Pulmonary artery endothelial cell (primary cell): ENCODE measurements at regions not wholly inside any gene's neighbourhood (a gene's known extent, or its start where the extent isn't known, plus 50 kb on each side); places are given as distances from the start of the nearest gene placed in this dataset.

Experiments
- DNase-seq: peaks from one replicate; pipeline ENCODE4 v3.0.0-alpha.2; 2011; ENCODE audit warnings: low read depth, low spot score

DNA sequence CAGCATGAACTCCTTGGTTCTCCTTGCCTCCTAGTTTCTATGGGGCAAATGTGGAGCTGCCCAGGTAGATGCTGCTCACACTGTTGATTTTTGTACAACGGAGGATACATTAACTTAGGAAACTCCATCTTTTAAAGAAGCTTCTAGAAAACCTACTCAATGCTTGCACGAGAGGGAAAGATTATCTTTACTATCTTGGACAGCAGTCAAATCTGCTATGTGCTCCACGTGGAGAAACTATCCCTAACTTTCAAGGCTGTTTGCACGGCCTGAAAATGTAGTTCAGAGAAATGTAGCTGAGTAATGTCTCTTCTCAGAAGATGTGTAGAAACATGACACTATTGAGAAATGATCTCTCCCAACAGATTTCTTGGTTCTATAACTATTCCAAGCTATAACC, 1530.9 kb upstream of the PABPC4L start:
- no peak for DNase-seq

DNA sequence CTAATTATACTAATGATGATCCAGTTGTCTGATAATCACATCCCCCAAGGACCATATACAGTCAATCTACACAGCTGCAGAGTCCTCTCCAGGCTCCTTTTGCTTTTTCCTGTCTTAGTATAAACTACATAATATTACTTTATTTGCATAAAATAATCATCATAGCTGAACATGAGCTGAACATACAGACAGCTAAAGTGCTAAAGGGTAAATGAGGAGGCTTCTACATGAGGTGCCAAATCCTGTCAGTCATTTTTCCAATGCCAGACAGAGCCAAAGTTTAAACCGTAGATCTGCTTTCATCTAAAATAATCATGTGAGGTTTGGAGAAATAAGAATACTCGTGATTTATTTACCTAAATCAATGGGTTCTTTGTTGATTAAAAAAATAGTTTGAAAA, 1530.1 kb upstream of the PABPC4L start:
- no peak for DNase-seq

DNA sequence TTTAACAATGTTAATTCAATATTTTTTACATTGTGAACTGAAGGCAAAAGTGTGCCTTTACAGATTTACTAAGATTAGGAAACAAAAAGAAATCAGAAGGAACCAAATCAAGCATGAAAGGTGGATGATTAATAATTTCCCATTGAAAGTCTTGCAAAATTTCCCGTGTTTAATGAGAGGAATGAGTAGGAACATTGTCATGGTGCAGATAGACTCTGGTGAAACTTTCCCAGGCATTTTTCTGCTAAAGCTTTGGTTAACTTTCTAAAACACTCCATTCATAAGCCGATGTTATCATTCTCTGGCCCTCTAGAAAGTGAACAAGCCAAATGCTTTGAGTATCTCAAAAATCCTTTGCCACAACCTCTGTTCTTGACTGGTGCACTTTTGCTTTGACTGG, 1522.8 kb upstream of the PABPC4L start:
- no peak for DNase-seq

DNA sequence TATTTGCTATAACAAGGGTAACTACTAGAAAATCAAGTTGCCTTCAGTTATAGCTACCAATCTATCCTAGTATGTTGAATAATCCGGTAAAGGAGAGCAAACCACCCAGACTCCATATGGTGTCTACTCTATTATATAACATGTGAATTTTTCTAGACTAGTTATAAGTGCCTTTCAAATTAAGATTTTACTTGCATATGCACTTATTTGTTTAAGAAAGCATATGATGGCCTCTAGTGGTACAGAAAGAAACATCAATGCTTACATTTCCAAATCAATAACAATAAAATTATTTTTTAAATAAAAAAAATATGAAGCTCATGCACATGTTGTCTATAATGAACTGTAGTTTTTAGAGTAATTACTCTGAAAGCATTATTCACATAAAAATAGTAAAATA, 1516.4 kb upstream of the PABPC4L start:
- DNase-seq, result no peak

DNA sequence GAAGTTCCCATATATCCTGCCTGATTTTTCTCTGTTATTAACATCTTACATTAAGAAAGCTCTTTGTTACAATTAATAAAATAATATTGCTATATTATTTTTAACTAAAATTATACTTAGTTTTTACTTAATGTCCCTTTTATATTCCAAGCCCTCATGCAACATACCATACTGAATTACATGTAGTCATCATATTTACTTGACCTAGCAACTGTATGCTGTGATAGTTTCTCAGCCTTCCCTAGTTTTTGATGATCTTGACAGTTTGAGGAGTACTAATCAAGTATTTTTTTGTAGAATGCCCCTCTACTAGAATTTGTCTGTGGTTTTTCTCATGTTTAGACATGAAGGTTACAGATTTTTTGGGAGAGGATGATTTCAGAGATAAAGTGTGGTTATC, 1503.8 kb upstream of the PABPC4L start:
- no peak for DNase-seq

DNA sequence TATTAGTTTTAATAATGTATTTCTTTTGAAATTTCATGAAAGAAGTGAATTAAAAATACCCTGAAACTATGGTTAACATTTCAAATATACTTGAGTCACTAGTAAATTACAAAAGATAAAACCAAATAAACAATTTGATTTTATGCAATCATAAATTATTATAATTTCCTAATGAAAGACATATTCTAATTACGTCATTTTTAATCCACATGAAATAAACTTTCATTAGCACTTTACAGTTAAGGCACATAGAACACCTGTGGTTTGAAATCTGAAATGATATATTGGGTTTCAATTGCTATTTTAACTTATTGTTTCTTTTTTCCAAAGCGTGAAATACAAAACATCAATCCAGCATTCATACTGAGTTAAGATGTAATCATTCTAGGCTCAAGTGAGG, 1492.5 kb upstream of the PABPC4L start:
- DNase-seq, result no peak

DNA sequence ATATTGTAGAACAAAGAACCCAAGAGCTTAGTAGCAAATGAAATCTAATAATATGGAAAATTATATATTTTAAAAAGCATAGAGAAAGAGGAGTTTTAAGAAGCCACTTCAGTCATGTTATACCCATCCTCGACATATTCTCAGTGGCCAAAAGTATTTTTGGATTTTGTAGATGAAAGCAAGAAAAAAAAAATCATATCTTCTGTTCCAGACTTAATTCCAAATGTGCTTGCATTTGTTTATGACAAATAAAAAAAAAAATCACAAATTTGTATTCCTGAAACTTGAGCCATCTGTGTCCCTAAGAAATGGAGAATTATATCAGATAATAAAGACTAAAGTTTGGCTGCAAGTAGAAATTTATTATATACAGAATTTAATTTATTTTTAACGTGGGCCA, 1482.4 kb upstream of the PABPC4L start:
- DNase-seq, result no peak

DNA sequence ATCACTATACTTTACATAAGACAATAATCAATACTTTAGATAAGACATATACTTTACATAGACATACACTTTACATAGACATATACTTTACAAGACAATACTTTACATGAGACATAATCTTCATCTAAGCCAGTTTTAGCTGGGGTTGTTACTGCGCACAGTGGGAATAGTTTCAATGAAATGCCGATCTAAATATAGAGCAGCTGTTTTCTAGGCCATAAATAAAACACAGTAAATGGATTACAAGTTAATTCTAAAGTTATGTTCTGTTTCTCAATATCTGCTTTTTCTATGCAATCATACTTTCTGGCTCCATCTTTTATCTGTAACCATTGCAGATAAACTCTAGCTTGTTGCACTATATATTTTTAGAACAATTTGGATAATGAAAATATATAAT, 1470.6 kb upstream of the PABPC4L start:
- DNase-seq, result no peak

DNA sequence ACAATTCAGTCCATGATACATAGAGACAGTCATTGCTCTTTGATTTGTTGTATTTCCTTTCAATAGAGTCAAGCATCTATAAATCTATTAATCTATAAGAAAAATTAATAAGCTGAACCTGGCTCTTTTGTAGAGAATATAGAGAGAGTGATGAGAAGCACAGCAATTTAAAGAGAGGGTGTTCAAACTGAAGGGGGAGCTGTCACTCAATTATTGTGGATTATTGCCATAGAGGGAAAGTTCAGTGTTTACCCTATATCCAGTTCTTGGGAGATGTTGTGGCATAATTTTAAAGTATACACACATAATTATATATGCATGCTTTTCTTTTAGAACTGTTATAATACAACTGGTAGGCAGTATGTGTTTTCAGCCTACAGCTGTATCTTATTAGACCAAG, 1469.0 kb upstream of the PABPC4L start:
- DNase-seq, result no peak
